Mesenteric fat pad (tissue), 1 donor: ENCODE measurements at regions not wholly inside any gene's neighbourhood (a gene's known extent, or its start where the extent isn't known, plus 50 kb on each side); places are given as distances from the start of the nearest gene placed in this dataset.

Experiments
- DNase-seq: peaks from one replicate; pipeline ENCODE4 v3.0.0-alpha.2; 2020; ENCODE audit warnings: low spot score
- donor health status: DM: yes; HTN: yes; CAD: no.

DNA sequence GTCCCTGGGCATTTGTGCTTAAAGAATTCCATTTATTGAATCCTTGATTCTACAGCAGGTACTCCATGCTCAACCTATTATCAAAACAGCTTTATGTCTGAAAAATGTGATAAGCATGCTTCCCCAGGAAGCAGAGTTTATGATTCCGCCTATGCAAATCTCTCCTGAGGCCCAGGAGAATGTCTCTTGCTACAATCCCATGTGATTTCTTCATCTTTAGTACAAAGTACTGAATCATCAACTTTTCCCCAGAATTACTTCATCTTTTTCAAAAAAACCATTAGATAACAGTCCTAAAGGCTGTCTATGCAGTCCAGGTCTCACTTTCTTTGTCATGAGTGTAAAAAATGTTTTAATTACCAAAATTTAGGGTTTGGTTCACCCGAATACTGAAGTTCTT lies 130.2 kb upstream of the ADAMTSL1 start:
- DNase-seq: no peak

DNA sequence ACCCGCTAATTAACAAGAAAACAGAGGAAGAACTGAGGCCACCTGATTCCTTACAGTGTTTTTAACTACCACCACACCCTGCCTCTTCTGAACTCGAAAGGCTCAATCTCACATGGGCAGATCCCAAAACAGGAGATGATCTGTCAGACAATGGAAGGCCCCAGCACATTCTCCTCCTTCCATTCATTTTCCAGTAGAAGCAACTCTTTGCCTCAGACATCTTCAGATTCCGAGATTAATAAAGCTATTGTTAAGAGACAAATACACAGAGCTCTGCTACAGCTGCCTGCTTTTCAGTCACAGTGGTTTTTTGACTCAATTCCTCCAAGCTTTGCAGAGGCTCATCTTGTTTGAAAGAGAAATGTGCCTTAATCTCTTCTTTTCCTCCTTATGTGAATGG lies 127.2 kb upstream of the ADAMTSL1 start:
- DNase-seq: no peak

DNA sequence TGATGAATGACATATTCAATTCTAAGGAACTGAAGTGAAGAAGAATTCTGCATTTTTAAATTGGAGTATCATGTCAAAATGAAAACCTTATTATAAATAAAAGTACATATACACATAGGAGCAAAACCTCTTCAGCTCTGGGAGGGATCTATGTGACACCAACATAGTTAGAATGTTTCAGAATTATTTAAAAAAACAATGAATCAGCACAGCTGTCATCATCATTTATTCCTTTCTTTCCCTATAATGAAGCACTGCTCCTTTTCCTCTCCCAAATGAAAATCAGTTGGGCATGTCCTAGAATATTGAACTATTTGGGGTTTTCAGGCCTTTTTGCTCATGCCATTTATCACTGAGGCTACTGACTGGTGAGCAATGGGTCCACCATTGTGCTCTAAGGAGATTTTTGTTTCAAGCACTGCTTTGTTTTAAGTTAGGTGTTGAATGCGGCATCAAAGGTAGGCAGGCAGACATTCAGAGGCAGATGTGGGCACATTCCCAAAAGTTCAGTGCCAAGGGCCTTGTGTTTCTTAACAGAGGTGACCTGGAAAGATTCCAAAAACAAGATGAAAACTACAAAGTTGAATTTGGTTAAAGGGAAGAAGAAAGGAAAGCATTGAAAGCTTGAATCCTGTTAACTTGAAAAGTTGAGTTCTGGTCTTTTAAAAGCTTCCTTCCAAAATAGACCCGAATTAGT lies 126.4 kb upstream of the ADAMTSL1 start:
- no peak for DNase-seq

DNA sequence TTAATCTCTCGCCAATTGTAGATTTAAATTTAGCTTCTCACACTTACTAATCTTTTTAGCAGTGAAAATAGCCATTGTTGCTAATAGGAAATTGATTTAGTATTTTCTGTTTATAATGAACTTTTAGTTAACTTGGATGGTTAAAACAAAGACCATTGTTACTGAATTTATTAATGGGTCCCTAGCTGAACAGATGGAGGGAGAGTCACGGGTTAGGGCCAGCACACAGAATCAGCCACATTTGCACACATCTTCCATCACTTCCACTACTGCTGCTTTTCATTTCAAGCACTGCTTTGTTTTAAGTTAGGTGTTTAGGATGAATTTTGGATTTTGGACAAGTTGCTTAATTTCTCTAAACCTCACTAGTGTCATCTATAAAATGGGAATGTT lies 125.9 kb upstream of the ADAMTSL1 start:
- no peak for DNase-seq

DNA sequence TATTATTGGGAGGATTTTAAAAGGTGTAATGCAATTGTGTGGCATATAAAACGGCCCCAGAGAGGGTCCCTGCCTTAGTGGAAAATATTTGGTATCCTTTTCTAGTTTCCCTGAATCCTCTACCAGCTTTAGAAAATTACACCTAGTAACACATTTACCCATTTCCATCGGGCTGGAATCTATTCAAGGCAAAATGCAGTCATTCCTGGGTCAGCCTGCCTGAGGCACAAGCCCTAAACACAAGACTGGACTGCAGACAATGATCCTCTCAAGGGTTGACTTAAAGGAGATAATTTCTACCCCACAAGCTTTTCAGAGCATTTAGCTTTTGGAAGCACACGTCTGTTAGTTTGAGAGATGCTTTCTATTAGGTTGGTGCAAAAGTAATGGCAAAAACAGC lies 124.4 kb upstream of the ADAMTSL1 start:
- DNase-seq: no peak

DNA sequence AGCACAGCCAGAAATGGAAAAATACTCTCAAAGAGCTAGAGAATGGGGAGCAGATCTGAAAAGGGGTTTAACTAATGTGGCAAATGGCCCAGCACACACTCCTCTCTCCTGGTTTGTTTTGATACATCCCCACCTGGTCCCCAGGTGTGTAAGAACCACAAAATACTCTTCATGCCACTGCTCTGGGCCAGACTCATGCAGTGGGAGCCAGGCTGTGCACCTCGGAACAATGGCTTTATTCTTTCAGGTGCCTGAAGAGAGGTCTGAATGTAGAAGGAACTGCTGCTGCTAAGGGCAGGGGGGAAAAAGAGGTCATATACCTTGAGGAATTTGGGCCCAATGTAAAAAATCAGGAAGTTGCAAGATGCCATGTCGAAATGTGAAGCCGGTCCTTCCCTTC lies 123.9 kb upstream of the ADAMTSL1 start:
- DNase-seq: no peak

DNA sequence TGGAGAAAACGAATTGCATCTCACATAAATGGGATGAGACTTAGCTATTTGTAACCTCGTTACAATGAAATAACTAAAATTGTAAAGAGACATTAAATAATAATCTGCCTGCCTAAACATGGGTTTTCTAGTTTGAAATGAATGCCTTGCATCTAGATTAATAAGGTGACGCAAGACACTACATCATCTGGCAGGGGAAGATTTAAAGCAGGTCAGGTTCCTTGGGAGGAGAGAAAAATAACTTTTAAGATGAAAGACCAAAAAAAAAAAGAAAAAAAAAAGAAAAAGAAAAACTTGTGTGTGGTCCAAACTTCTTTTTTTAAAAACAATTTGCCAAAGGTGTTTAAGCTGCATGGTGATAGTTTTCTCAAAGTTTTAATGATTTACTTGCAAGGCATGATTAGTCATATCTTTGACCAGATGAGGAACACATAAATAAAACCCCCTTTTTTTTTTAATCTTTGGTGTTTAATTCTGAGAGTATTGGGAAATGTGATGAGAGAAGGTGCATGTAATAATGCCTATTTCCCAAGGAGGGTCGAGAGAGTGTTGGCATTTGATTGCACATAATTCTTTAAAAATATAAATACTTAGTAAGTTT lies 122.9 kb upstream of the ADAMTSL1 start:
- no peak for DNase-seq

DNA sequence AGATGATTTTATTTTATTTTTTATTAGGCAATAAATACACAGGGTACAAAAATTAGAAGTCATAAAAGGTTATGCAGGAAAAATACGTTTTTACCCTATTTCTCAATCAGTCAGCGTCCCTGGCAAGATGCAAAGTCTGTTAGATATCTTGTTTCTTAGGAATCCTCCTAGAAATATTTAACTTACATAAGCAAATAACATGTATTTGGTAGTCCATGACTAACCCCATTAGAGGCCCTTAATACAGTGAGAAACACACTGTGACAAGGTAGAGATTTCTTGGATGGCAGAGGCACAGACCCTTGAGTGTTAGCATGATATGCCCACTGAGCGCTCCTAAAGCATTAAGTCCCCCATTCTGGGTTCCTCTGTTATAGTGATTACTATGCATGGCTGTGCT lies 121.2 kb upstream of the ADAMTSL1 start:
- no peak for DNase-seq

DNA sequence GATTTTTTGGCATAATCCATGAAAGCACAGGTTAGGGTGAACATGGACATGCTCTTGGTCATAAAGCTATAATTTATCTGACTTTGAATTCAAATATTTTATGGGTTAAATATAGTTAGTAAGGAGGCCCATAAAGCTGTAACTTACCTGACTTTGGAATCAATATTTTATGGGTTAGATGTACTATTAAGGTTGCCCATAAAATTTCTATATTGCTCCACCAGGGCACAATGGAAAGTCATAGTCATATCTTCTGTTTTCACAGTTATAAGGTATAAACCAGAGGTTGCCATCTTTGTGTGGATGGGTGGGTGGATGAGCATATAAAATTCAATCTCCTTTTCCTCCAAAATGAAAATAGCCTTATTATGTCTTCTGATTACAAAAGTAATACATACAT lies 120.5 kb upstream of the ADAMTSL1 start:
- no peak for DNase-seq

DNA sequence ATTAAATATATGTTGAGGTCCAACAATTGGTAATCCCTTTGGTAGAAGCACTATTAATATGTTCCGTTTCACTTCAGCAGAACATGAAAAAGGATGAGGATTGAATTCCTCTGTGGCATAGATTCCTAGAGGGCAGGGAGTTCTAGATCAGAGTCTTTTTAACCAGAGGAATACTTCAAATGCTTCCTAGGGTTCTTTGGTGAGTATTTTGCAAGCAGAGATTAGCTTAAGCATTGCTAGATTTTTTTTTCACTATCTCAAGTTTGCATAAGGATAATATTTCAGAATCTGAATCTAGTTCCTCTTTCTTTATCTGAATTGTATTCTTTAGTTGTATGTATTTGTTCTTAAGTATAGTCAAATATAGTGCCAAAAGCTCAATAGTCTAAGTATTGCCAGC lies 116.6 kb upstream of the ADAMTSL1 start:
- no peak for DNase-seq

DNA sequence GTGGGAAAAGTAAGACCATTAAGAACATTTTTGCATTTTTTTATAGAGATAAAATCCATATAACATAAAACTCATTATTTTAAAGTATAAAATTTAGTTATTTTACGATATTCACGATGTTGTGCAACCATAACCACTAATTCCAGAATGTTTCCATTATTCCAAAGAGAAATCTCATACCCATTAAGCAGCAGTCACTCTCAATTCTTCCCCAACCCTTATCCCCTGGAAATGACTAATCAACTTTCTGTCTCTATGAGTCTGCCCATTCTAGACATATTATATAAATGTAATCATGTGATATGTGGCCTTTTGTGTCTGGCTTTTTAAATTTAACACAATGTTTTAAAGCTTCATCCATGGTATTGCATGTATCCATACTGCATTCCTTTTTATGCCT lies 115.6 kb upstream of the ADAMTSL1 start:
- no peak for DNase-seq

DNA sequence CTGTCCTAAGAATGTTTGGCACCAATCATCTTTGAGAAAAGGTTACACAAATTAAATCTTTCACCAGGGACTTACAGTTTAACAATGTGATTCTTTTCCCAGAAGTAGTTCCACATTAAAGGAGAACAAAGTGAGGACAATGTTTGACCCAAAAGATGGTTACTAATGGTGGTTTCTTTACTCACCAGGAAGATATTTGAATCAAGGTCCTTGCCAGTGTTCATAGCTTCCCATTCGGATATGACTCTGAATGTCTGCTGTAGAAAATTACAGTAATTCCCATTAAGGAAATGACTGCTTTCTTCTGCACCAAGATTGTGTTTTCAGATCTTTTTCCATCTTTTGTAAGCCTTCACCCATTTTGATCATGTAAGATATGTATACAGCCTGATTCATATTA lies 114.6 kb upstream of the ADAMTSL1 start:
- DNase-seq: no peak

DNA sequence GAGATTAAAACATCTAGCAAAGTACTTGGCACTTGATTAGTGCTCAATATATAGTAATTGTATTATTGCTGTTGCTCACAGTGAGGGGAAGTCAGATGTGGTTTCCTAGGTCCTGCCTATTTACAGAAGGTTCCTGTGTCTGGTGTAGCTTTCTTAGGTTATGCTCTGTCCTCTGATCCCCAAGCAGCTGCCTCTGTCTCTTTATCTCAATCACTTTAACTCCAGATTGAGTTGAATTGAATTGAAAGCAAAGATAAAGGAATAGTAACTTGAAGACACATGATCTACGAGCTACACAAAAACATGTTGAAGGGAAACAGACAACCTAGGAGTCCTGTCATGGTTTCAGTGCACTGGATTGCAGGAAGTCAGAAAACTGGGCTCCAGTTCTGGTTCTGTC lies 113.9 kb upstream of the ADAMTSL1 start:
- DNase-seq: no peak

DNA sequence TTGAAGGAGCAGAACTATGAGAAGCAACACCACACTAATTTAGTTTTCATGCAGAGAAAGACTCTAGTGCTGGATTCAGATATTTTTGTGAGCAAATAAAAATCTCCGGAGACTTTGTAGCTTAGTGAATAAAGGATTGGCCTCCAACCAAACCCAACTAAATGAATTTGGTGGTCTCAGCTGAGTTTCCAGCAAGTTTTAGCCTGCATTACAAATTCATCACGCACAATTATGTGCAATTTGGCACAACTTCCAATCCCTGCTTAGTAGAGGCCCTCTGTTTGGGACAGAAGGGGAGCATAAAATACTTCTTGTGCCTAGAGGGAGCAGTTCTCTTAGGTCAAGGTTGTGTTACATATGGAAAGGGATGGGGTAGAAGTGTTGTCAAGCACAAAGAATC lies 112.3 kb upstream of the ADAMTSL1 start:
- DNase-seq: no peak

DNA sequence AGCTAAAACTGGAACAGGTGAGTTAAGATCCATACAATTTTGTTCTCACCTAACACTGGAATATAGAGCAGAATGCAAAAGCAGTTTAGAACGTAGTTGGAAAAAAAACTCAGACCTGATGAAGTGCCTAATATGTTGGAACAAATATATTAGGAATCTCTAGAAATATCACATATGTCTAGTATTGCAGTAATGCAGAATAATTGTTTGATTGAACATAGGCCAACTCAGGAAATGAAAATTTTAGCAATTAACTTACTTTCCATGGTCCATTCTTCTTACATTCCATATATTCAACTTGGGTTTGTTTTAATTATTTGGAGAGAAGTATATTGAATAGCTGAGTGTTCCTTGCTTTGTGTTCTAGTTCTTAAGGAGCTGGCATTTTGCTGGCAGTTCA lies 111.8 kb upstream of the ADAMTSL1 start:
- no peak for DNase-seq

DNA sequence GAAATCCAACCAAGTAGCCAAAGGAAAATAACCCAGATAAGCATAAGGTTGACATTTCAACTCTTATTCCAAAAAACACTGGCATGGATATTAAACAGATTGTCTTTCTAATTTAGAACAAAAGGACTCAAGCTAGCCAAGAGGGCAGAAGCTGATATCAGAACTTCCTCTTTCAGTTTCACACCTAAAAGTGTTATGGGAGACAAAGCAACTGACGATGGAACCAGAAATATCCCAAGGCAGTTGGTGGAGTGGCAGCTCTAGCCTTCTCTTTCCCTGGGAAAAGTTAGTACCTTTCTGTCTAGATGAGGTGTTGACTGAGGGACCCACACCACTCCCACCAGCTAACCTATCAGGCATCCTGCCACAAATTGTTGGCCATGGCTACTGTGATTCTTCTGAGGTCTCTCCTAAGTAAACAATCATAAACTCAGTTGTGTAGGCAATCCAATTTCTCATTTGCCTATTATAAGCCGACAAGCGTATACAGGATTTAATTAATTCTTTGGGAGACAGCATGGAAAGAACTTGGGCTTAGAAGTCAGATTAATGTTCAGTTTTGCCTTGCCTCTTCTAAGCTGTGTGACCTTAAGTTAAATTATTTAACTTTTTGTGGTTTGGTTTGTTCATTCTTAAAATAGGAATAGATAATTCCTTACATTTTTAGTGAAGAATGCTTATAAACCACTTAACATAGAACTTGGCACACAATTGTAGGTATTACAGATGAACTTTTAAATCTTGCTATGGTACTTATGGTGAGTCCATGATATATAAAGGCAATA lies 110.9 kb upstream of the ADAMTSL1 start:
- DNase-seq: no peak

DNA sequence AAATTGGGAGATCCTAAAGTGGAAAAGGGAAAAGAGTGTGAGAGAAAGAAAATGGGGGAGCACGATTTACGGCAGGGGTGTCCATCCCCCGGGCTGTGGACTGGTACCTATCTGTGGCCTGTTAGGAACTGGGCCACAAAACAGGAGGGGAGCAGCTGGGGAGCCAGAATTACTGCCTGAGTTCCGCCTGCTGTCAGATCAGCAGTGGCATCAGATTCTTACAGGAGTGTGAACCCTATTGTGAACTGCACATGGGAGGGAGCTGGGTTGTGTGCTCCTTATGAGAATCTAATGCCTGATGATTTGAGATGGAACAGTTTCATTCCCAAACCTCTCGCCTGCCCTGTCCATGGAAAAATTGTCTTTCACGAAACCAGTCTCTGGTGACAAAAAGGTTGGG lies 108.3 kb upstream of the ADAMTSL1 start:
- no peak for DNase-seq

DNA sequence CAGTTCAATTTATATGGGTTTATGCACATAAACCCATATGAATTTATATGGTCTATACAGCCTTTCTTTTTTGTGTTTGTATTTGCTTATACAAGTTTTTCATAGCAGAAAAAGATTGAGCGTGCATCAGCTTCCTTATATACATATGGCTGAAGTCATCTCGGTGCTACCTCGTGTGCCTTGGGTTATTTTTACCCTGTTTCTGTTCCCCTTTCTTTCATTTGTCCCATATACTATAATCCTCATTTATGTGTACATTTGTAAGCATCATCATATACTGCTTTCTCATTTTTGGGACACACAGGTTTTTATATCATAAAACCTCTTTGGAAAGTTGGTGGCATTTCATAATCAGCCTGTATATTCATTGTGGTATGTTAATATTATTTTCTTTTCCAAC lies 107.8 kb upstream of the ADAMTSL1 start:
- DNase-seq: no peak

DNA sequence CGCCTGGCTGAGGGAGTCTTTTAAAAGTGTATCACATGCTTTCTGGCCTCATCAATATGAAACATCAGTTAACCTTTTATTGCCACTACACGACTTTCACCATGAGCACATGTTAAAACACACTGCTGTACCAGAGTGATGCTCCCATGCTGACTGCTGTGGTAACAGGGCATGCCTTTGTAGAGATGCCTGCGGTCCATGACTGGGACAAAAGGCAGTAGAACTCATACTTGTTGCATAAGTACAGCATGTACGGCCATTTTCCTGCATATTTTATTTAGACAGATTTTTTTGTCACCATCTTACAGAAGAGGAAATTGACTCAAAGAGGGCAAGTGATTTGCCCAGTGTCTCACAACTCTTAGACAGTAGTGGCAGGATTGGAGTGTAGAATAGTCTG lies 105.7 kb upstream of the ADAMTSL1 start:
- no peak for DNase-seq

DNA sequence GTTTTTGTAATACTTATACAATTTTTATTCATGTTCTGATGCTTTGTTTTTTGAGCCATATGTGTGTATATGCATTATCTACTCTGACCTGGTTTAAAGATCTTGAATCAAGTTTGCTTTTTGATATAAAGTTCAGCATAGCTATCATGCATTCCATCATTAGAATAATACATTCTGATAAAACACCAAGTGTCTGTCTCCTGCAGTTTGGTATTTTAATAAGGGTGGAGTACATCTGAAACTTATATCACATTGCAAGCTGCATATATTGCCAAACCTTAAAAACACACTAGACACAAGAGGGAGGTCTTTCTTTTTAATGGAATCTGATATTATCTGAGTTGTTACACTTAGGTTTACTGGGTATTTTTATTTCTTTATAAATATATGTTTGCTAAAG lies 102.8 kb upstream of the ADAMTSL1 start:
- no peak for DNase-seq

DNA sequence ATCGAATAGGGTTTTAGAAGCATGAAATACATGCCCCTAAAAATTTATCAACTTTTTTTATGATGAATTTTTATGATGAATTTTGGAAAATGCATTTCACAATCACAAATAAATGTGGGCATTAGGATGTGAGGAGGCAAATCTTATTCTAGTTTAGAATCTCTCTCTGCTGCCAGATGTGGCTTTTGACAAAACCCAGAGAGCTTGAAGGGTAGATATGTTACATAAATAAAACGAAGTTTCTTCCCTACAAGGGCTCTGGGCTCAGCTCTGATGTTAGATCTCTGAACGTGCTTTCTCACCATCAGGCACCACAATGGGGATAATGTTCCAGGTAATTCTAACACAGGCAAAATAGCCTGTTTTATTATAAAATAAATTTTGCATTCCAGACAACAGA lies 102.3 kb upstream of the ADAMTSL1 start:
- no peak for DNase-seq

DNA sequence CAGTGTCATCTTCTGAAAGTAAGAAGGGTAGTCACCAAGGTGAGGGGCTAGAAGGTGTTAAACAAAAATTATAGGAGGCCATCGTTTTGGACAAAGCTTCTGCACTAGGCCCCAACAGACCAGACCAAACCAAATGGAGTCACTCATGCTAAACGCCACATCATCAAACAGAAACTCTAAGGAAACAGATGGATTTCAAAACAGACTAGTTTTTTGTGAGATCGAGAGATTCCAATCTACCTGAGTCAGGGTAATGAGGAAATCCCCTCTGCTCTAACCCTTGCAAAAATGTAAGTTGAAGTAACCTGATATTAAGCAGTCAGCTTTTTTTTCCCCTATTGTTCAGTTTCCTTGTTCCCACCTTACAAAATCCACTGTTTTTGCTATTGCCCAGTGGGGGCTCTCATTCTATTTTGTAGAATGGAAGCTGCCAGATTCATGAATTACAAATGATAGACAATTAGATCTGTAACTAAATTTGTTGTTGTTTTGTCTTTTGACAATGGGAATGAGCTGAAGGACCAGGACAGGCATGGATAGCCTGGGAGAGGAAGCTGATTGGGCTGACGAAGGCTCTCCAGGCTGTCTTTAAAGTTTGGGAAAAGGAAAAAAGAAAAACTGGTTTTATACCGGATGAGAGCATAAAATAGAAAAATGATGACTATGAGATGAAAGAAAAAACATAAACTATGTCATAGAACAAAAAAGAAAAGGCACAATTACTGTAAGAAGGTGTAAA lies 94.7 kb upstream of the ADAMTSL1 start:
- DNase-seq: no peak
